ENCODE measurements at regions not wholly inside any gene's neighbourhood (a gene's known extent, or its start where the extent isn't known, plus 50 kb on each side); places are given as distances from the start of the nearest gene placed in this dataset.

- no peak for DNase-seq
Observed at GRCh38 chr22:47228767-47229166, 466.3 kb downstream of the TBC1D22A start.

GRCh38 chr22:47225931-47226633 is 463.6 kb downstream of the TBC1D22A start:
- DNase-seq: no peak

GRCh38 chr22:47225080-47225930 is 462.9 kb downstream of the TBC1D22A start:
- DNase-seq: no peak

Measured in NCI-H345 (cell line).